Stomach (tissue), 8 donors: ENCODE measurements at regions not wholly inside any gene's neighbourhood (a gene's known extent, or its start where the extent isn't known, plus 50 kb on each side); places are given as distances from the start of the nearest gene placed in this dataset.

ENCODE experiments used
- DNase-seq, 2 donors: peaks; one replicate each; pipeline versions ENCODE4 v3.0.0 to v3.0.0-alpha.2; 2013 to 2019
- H3K27ac ChIP-seq, 5 donors: fragments of 200-600 bp in 4 of 5; sonication (generic) in 4 of 5; one replicate each; pipeline ENCODE4 v1.5.1; 2013 to 2019; ENCODE audit warnings: mild to moderate bottlenecking in 1 of 5, moderate library complexity in 1 of 5
- H3K27me3 ChIP-seq, 3 donors: fragments of 200-600 bp; sonication (generic); one replicate each; pipeline ENCODE4 v1.5.1; 2017 to 2019; ENCODE audit warnings: mixed run types in 1 of 3
- H3K36me3 ChIP-seq, 4 donors: fragments of 200-600 bp; sonication (generic); 1 replicate in 3 of 4; 2 replicates in 1 of 4; pipeline ENCODE4 v1.5.1; 2016 to 2019
- H3K4me1 ChIP-seq, 4 donors: fragments of 200-600 bp; sonication (generic); one replicate each; pipeline ENCODE4 v1.5.1; 2016 to 2019
- H3K4me3 ChIP-seq, 4 donors: fragments of 200-600 bp; sonication (generic) in 3 of 4; one replicate each; pipeline ENCODE4 v1.5.1; 2016 to 2019; ENCODE audit warnings: mild to moderate bottlenecking in 1 of 4
- H3K9me3 ChIP-seq, 4 donors: fragments of 200-600 bp; sonication (generic); one replicate each; pipeline ENCODE4 v1.5.1; 2016 to 2019
- EP300 ChIP-seq: sonication (generic); formaldehyde crosslinking; IDR thresholded peaks from one replicate; pipeline ENCODE4 v1.6.1; 2017; ENCODE audit warnings: antibody characterized with exemption
- POLR2A ChIP-seq, 4 donors: fragments of 450-650 bp; IDR thresholded peaks; one replicate each; pipeline ENCODE4 v1.6.1; 2016; ENCODE audit warnings: antibody characterized with exemption in 4 of 4, control low read depth in 2 of 4, mild to moderate bottlenecking in 1 of 4, moderate library complexity in 1 of 4
- POLR2AphosphoS5 ChIP-seq, 3 donors: sonication (generic); formaldehyde crosslinking; IDR thresholded peaks; one replicate each; pipeline ENCODE4 v1.6.1; 2016; ENCODE audit warnings: antibody characterized with exemption in 3 of 3
- WGBS, 5 donors: extraction: QIAGEN DNeasy Blood & Tissue Kit in 3 of 5; methylation state at CpG; one replicate each; pipeline versions ENCODE4 v1.1.5 to v1.1.7; 2013 to 2018; 5-methylcytosine and 5-hydroxymethylcytosine counted together
- intact Hi-C: fragments of 100-400 bp; cut with DNase I; formaldehyde crosslinking; loops from one replicate; pipeline ENCODE4 v1.15.1; 2023; ENCODE audit warnings: low total_unique reads
- TF ChIP-seq, protein P1 (sequence below), 7 experiments: fragments of 450-650 bp in 4 of 7; fragments of 200-600 bp in 3 of 7; sonication (generic) in 3 of 7; IDR thresholded peaks; one replicate each; pipeline ENCODE4 v1.5.1; 2016 to 2019; ENCODE audit warnings: antibody characterized with exemption in 7 of 7, control low read depth in 2 of 7, mild to moderate bottlenecking in 1 of 7
- donor health status: healthy with polysubstance abuse.
- donor health status: Bipolar disorder and iron deficiency.
- donor health status: healthy.

DNA sequence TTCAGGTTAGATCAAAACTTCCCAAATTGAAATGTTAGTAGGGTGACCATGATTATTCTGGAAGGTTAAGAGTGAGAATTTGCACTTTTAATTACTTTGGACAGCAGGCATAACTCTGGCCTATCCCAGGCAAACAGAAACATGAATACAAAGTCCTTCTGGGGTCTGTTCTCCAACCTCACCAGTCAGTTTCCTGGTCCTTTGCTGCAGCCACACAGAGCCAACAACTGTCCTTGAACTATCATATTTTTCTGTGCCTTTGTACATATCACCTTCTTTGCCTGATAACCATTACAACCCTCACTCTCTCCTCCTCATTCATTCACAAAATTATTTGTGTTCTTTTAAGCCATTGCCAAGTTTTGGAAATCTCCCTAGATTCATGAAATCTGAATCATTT lies 126.0 kb upstream of the GBE1 start:
- no peak overlapping the region for H3K27ac ChIP-seq
- no peak for DNase-seq
- no peak overlapping the region for H3K4me3 ChIP-seq
- TF ChIP-seq, protein P1, sequence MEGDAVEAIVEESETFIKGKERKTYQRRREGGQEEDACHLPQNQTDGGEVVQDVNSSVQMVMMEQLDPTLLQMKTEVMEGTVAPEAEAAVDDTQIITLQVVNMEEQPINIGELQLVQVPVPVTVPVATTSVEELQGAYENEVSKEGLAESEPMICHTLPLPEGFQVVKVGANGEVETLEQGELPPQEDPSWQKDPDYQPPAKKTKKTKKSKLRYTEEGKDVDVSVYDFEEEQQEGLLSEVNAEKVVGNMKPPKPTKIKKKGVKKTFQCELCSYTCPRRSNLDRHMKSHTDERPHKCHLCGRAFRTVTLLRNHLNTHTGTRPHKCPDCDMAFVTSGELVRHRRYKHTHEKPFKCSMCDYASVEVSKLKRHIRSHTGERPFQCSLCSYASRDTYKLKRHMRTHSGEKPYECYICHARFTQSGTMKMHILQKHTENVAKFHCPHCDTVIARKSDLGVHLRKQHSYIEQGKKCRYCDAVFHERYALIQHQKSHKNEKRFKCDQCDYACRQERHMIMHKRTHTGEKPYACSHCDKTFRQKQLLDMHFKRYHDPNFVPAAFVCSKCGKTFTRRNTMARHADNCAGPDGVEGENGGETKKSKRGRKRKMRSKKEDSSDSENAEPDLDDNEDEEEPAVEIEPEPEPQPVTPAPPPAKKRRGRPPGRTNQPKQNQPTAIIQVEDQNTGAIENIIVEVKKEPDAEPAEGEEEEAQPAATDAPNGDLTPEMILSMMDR (IDR thresholded peaks at IDR 0.05) = no peak
- TF ChIP-seq POLR2A (IDR thresholded peaks at IDR 0.05) = no peak
- TF ChIP-seq POLR2AphosphoS5 (IDR thresholded peaks at IDR 0.05) = no peak
- TF ChIP-seq EP300 = no peak
- H3K27me3 ChIP-seq = no peaks in the 10 kb centered on the region
- H3K36me3 ChIP-seq = no peaks in the 10 kb centered on the region
- no peaks in the 10 kb centered on the region for H3K9me3 ChIP-seq
- intact Hi-C loops = no loop called here
- H3K4me1 ChIP-seq = no peaks in the 10 kb centered on the region

- 60 to 74% (median 66%) methylated on average over 2 of the region's 2 CpGs for WGBS, 5 donors
- no peaks in the 10 kb centered on the region for H3K9me3 ChIP-seq
- H3K36me3 ChIP-seq = no peaks in the 10 kb centered on the region
- DNase-seq = no peak
- H3K4me1 ChIP-seq = no peaks in the 10 kb centered on the region
- no peak overlapping the region for H3K4me3 ChIP-seq
- H3K27ac ChIP-seq = no peak overlapping the region
- no peak for TF ChIP-seq POLR2A (IDR thresholded peaks at IDR 0.05)
- TF ChIP-seq, protein P1 (IDR thresholded peaks at IDR 0.05) = no peak
- no peak for TF ChIP-seq EP300
- TF ChIP-seq POLR2AphosphoS5 (IDR thresholded peaks at IDR 0.05) = no peak
- intact Hi-C loops = no loop called here
- no peaks in the 10 kb centered on the region for H3K27me3 ChIP-seq
Measured at GRCh38 chr3:81886081-81886480, 124.6 kb upstream of the GBE1 start.

- no peak for DNase-seq
- 82 to 91% (median 87%) methylated on average over 3 of the region's 3 CpGs for WGBS, 5 donors
- Histone ChIP-seq H3K36me3 (no peaks in the 10 kb centered on the region), H3K9me3 (no peaks in the 10 kb centered on the region), H3K27me3 (no peaks in the 10 kb centered on the region), H3K4me1 (no peaks in the 10 kb centered on the region), H3K27ac (no peak overlapping the region), H3K4me3 (no peak overlapping the region)
- intact Hi-C loops = no loop called here
- TF ChIP-seq POLR2A (IDR thresholded peaks at IDR 0.05) (no peak), POLR2AphosphoS5 (IDR thresholded peaks at IDR 0.05) (no peak), EP300 (no peak)
- TF ChIP-seq, protein P1 (IDR thresholded peaks at IDR 0.05) = no peak
Measured at GRCh38 chr3:81884791-81885190, 123.3 kb upstream of the GBE1 start.

DNA sequence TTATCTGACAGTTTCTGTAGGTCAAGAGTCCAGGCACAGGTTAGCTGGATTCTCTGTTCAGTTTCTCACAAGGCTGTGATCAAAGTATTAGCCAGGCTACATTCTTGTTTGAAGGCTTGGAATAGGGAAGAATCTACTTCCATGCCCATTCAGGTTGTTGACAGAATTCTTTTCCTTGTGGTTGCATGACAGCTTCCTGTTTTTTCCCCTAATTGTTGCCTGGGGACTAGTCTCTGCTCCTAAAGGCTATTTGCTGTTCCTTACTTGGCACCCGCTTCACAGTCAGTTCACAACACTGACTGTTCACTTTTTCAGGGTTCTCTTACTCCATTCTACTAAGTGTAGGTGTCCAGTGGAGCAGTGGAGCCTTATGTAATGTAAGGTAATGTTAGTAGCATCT lies 115.4 kb upstream of the GBE1 start:
- Histone ChIP-seq H3K36me3 (no peaks in the 10 kb centered on the region), H3K4me3 (no peak overlapping the region), H3K27me3 (no peaks in the 10 kb centered on the region), H3K9me3 (peaks cover 0 to 8% (median 4%) of the 10 kb centered on the region in 4 donors), H3K4me1 (no peaks in the 10 kb centered on the region), H3K27ac (no peak overlapping the region)
- 85 to 92% (median 87%) methylated on average over 1 of the region's 1 CpG for WGBS, 5 donors
- intact Hi-C loops = no loop called here
- DNase-seq = no peak
- TF ChIP-seq POLR2AphosphoS5 (IDR thresholded peaks at IDR 0.05) = no peak
- no peak for TF ChIP-seq EP300
- TF ChIP-seq, protein P1 (IDR thresholded peaks at IDR 0.05) = no peak
- TF ChIP-seq POLR2A (IDR thresholded peaks at IDR 0.05) = no peak

GRCh38 chr3:81874738-81875137 lies 113.3 kb upstream of the GBE1 start:
- intact Hi-C loops = no loop called here
- Histone ChIP-seq H3K9me3 (peaks cover 0 to 8% (median 4%) of the 10 kb centered on the region in 4 donors), H3K27ac (no peak overlapping the region), H3K4me1 (no peaks in the 10 kb centered on the region), H3K36me3 (no peaks in the 10 kb centered on the region), H3K27me3 (no peaks in the 10 kb centered on the region), H3K4me3 (no peak overlapping the region)
- DNase-seq = no peak
- TF ChIP-seq POLR2A (IDR thresholded peaks at IDR 0.05) = no peak
